Fibroblast of skin of abdomen (primary cell): ENCODE measurements at regions not wholly inside any gene's neighbourhood (a gene's known extent, or its start where the extent isn't known, plus 50 kb on each side); places are given as distances from the start of the nearest gene placed in this dataset.

Source experiments
- DNase-seq: peaks from one replicate; pipeline ENCODE4 v3.0.0-alpha.2; 2013

- no peak for DNase-seq
Observed at GRCh38 chr22:22037229-22037628, 54.6 kb upstream of the TOP3B start.

GRCh38 chr22:22036588-22036987, 54.0 kb upstream of the TOP3B start:
- DNase-seq = no peak

GRCh38 chr22:22035771-22036314, 53.3 kb upstream of the TOP3B start:
- no peak for DNase-seq

- DNase-seq = no peak
Observed at GRCh38 chr22:22035203-22035602, 52.6 kb upstream of the TOP3B start.

GRCh38 chr22:22034469-22035132, 52.0 kb upstream of the TOP3B start:
- DNase-seq = no peak

GRCh38 chr22:22033803-22034468, 51.3 kb upstream of the TOP3B start:
- DNase-seq = no peak

GRCh38 chr22:22032906-22033802, 50.6 kb upstream of the TOP3B start:
- no peak for DNase-seq

GRCh38 chr22:22032099-22032905, 49.7 kb upstream of the TOP3B start:
- no peak for DNase-seq
